CD1c-positive myeloid dendritic cell (primary cell): ENCODE measurements at regions not wholly inside any gene's neighbourhood (a gene's known extent, or its start where the extent isn't known, plus 50 kb on each side); places are given as distances from the start of the nearest gene placed in this dataset.

ENCODE experiments used
- DNase-seq: peaks from one replicate; pipeline ENCODE4 v3.0.0-alpha.2; 2016; ENCODE audit errors: extremely low spot score

GRCh38 chr15:96415513-96416217, 85.2 kb downstream of the NR2F2 start:
- no peak for DNase-seq

GRCh38 chr15:96416218-96416933, 85.9 kb downstream of the NR2F2 start:
- DNase-seq = no peak

GRCh38 chr15:96416934-96417759, 86.6 kb downstream of the NR2F2 start:
- no peak for DNase-seq

DNA sequence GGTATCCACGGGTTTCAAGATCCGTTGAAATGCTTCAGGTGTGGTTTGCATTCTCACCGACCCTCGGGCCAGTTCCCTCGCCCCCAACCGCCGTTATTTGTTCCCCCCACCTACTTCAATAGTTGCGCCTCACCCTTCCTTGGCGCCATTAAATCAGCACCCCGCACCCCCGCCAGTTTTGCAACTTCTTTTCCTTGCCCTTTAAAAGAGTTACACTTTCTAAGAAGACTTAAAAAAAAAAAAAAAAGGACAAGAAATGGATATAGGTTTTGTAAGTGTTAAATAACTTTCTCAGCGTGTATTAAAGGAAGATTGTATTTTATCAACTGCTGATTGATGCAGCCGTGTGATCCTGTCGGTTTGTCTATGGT, 87.2 kb downstream of the NR2F2 start:
- no peak for DNase-seq

DNA sequence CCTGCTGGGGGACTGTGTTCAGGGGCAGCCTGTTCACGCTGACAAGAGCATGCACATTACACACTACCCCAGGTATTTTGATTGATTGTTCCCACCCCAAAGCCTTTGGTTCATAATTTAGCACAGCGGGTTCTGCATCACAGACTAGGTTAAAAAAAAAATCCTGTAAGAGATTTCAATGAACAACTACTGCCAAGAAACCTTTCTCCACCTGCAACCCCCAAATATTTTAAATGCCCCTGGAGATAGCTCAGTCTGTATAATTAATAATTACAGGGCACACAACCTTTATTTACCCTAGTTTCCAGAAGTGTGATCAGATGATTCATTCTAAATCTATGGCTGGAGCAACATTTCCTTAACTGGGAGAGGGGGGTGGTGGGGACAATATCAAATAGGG, 87.6 kb downstream of the NR2F2 start:
- DNase-seq = no peak

GRCh38 chr15:96421178-96421601, 90.7 kb downstream of the NR2F2 start:
- no peak for DNase-seq

GRCh38 chr15:96422125-96422524, 91.6 kb downstream of the NR2F2 start:
- no peak for DNase-seq

GRCh38 chr15:96424674-96425073, 94.2 kb downstream of the NR2F2 start:
- DNase-seq = no peak

DNA sequence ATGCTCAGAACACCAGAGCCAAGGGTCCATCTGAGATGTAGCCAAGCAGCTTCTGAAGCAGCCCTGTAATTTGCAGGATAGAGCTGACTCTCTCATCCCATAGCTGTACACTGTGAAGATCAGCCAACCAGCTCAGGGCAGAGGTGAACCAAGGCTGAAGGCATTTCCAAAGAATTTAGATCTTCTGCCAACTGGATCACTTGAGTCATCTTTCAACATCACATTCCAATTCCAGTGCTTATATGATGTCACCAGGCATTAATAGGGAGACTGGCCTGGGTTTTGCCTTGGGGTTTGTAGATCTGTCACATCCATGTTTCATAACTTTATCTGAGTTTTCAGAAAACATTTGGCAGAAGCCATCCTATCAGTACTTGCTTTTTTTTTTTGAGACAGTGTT, 98.2 kb downstream of the NR2F2 start:
- no peak for DNase-seq

DNA sequence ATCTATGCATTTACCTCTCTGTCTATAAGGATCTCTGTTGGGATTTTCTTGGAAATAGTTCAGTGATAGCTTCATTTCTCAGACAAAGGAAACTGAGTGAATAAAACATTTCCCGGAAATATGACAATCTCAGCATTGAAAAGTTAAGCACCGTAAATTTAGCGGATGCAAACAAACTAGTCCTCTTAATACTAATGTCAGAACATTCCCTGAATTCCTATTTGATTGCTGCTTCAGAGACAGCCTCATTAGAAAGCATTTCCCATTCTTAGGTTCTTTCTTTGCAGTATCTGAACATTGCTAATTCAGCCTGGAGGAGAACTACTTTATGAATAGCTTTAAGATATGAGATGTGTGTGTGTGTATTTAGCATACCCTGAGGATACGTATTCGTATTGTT, 101.3 kb downstream of the NR2F2 start:
- DNase-seq = no peak

DNA sequence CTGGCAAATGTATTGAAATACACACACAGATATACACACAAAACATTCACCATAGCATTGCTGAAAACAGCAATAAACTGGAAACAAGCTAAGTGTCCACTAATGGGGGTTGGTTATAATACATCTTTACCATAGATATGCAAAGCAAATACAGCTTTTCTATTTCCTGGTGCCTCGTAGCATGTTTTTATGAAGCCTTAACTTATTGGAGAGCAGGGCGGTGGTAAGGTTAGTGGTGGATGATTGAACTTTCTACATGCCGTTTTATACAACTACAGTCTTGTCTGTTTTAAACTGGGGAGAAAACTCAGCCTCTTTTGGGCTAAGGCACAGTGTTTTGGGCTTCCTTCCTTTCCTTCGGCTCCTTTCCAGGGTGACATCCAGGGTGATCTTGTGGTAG, 104.5 kb downstream of the NR2F2 start:
- DNase-seq = no peak

DNA sequence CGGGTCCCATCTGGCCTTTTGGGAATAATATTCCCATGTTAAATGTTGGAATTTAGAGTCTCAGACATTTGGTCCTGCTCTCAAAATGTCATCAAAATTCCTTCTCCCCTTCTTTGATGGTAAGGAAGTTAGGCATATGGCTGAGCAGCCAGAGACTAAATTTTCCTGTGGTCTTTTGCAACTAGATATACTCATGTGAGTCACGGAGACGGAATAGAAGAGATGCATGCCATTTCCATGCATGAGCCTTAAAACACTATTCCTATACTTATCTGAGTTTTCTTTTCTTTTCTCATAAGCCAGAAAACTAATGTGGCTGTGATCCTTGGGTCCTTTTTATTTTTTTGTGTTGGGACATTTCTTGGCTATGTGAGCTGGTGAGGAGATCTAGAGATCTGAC, 105.3 kb downstream of the NR2F2 start:
- no peak for DNase-seq

- DNase-seq = no peak
Observed at GRCh38 chr15:96440978-96441377, 110.5 kb downstream of the NR2F2 start.

- no peak for DNase-seq
Observed at GRCh38 chr15:96442076-96442475, 111.6 kb downstream of the NR2F2 start.

GRCh38 chr15:96444865-96445264, 114.4 kb downstream of the NR2F2 start:
- DNase-seq = no peak

DNA sequence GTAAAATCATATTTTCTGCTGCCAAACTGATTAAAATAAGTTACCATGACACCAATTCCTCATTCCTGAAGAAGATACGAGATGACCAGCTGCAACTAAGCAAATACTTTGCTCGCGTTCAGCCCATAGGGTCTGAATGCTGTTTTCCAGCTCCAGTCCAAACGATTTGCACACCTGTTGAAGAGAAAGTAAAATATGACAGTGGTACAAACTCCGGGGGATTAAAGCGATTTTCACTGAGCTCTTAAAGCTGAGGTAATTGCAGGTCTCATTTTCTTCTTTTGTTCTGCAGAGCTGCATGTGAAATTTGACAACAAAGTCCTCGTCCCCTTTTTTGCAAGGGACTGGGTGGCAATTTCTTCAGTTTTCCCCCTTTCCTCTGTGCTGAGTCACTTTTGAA, 118.4 kb downstream of the NR2F2 start:
- DNase-seq = no peak

- no peak for DNase-seq
Observed at GRCh38 chr15:96457841-96458240, 127.3 kb downstream of the NR2F2 start.

- no peak for DNase-seq
Observed at GRCh38 chr15:96460106-96460505, 129.6 kb downstream of the NR2F2 start.

GRCh38 chr15:96462768-96463750, 132.6 kb downstream of the NR2F2 start:
- no peak for DNase-seq

- DNase-seq = no peak
Observed at GRCh38 chr15:96466389-96466947, 136.0 kb downstream of the NR2F2 start.

GRCh38 chr15:96468036-96468435, 137.5 kb downstream of the NR2F2 start:
- no peak for DNase-seq
